H9 (cell line): ENCODE measurements at regions not wholly inside any gene's neighbourhood (a gene's known extent, or its start where the extent isn't known, plus 50 kb on each side); places are given as distances from the start of the nearest gene placed in this dataset.
A peak's percentile ranks its signal among the peaks of the same experiment; 100 is the strongest.

Experiments
- DNase-seq: peaks from one replicate; pipeline ENCODE4 v3.0.0-alpha.2; 2017
- H2AFZ ChIP-seq: one replicate; pipeline ENCODE4 v1.6.1; 2013; ENCODE audit warnings: mild to moderate bottlenecking, low read length, control low read depth, moderate library complexity
- H2AK5ac ChIP-seq: 2 replicates; pipeline ENCODE4 v1.6.1; 2013; ENCODE audit warnings: low read length, control low read depth, mixed read lengths; ENCODE audit not compliant: insufficient read length
- H2BK120ac ChIP-seq: one replicate; pipeline ENCODE4 v1.6.1; 2013; ENCODE audit warnings: low read depth, mild to moderate bottlenecking, low read length, control low read depth, inconsistent platforms; ENCODE audit not compliant: poor library complexity, severe bottlenecking
- H2BK12ac ChIP-seq: 2 replicates; pipeline ENCODE4 v1.6.1; 2013; ENCODE audit warnings: low read length, control low read depth, mixed read lengths, low read depth; ENCODE audit not compliant: insufficient read length
- H2BK15ac ChIP-seq: 2 replicates; pipeline ENCODE4 v1.6.1; 2013; ENCODE audit warnings: low read depth, low read length, control low read depth
- H2BK20ac ChIP-seq: one replicate; pipeline ENCODE4 v1.6.1; 2013; ENCODE audit warnings: low read depth, mild to moderate bottlenecking, low read length, control low read depth, inconsistent platforms; ENCODE audit not compliant: poor library complexity, severe bottlenecking
- H2BK5ac ChIP-seq: 2 replicates; pipeline ENCODE4 v1.6.1; 2013; ENCODE audit warnings: low read length, control low read depth, mixed read lengths; ENCODE audit not compliant: insufficient read length
- H3K14ac ChIP-seq: 2 replicates; pipeline ENCODE4 v1.6.1; 2013; ENCODE audit warnings: low read length, control low read depth; ENCODE audit not compliant: insufficient read depth
- H3K18ac ChIP-seq: 2 replicates; pipeline ENCODE4 v1.6.1; 2013; ENCODE audit warnings: low read depth, mild to moderate bottlenecking, mixed read lengths, low read length, control low read depth; ENCODE audit not compliant: insufficient read length
- H3K23ac ChIP-seq: 2 replicates; pipeline ENCODE4 v1.6.1; 2013; ENCODE audit warnings: low read length, control low read depth, mixed read lengths, low read depth; ENCODE audit not compliant: insufficient read length
- H3K23me2 ChIP-seq: 2 replicates; pipeline ENCODE4 v1.6.1; 2013; ENCODE audit warnings: low read depth, mild to moderate bottlenecking, mixed read lengths, low read length, control low read depth; ENCODE audit not compliant: insufficient read length, poor library complexity, severe bottlenecking
- H3K27ac ChIP-seq: 2 replicates; pipeline ENCODE4 v1.5.1; 2013; ENCODE audit warnings: low read length, control low read depth, mixed read lengths, low read depth; ENCODE audit not compliant: insufficient read length
- H3K27me3 ChIP-seq: 2 replicates; pipeline ENCODE4 v1.6.1; 2013; ENCODE audit warnings: low read length, control low read depth, inconsistent platforms; ENCODE audit not compliant: insufficient read depth
- H3K4ac ChIP-seq: 2 replicates; pipeline ENCODE4 v1.6.1; 2013; ENCODE audit warnings: low read depth, mild to moderate bottlenecking, control low read depth, inconsistent platforms, low read length, moderate library complexity
- H3K4me1 ChIP-seq: 2 replicates; pipeline ENCODE4 v1.6.1; 2013; ENCODE audit warnings: low read length, control low read depth, inconsistent platforms; ENCODE audit not compliant: insufficient read depth
- H3K4me2 ChIP-seq: 2 replicates; pipeline ENCODE4 v1.6.1; 2013; ENCODE audit warnings: low read length, control low read depth, mixed read lengths; ENCODE audit not compliant: insufficient read length, insufficient read depth
- H3K56ac ChIP-seq: 2 replicates; pipeline ENCODE4 v1.6.1; 2013; ENCODE audit warnings: low read depth, mild to moderate bottlenecking, mixed read lengths, low read length, control low read depth; ENCODE audit not compliant: insufficient read length
- H3K79me1 ChIP-seq: 2 replicates; pipeline ENCODE4 v1.6.1; 2013; ENCODE audit warnings: low read depth, mild to moderate bottlenecking, moderate library complexity, low read length, control low read depth, inconsistent platforms; ENCODE audit not compliant: insufficient read depth, poor library complexity, severe bottlenecking
- H3K79me2 ChIP-seq: 2 replicates; pipeline ENCODE4 v1.6.1; 2013; ENCODE audit warnings: low read length, control low read depth, inconsistent platforms; ENCODE audit not compliant: insufficient read depth
- H3K9ac ChIP-seq: 2 replicates; pipeline ENCODE4 v1.6.1; 2013; ENCODE audit warnings: low read length, control low read depth, mixed read lengths; ENCODE audit not compliant: insufficient read length; ENCODE audit errors: extremely low read depth
- H3K9me3 ChIP-seq: one replicate; pipeline ENCODE4 v1.6.1; 2013; ENCODE audit warnings: low read depth, low read length, inconsistent platforms; ENCODE audit not compliant: control insufficient read depth
- H3T11ph ChIP-seq: one replicate; pipeline ENCODE4 v1.6.1; 2013; ENCODE audit warnings: mild to moderate bottlenecking, low read length, control low read depth, inconsistent platforms
- H4K20me1 ChIP-seq: one replicate; pipeline ENCODE4 v1.6.1; 2013; ENCODE audit not compliant: control insufficient read depth, insufficient read length, insufficient read depth
- H4K5ac ChIP-seq: 2 replicates; pipeline ENCODE4 v1.6.1; 2013; ENCODE audit warnings: low read depth, mild to moderate bottlenecking, mixed read lengths, low read length, control low read depth; ENCODE audit not compliant: insufficient read length
- H4K8ac ChIP-seq: replicated peaks from 2 replicates; pipeline ENCODE4 v1.6.1; 2013; ENCODE audit warnings: low read length, control low read depth, mixed read lengths, low read depth; ENCODE audit not compliant: insufficient read length
- H4K91ac ChIP-seq: 2 replicates; pipeline ENCODE4 v1.6.1; 2013; ENCODE audit warnings: low read depth, mild to moderate bottlenecking, moderate library complexity, mixed read lengths, low read length, control low read depth; ENCODE audit not compliant: insufficient read length
- H3K27ac Mint-ChIP-seq, 3 experiments: 2 replicates in 2 of 3; 3 replicates in 1 of 3; pipeline ENCODE4 v1.8.0; 2020 to 2021; ENCODE audit warnings: mixed read lengths in 3 of 3, mild to moderate bottlenecking in 1 of 3, moderate library complexity in 1 of 3
- H3K27me3 Mint-ChIP-seq: 2 replicates; pipeline ENCODE4 v1.8.0; 2021; ENCODE audit warnings: low read depth, mild to moderate bottlenecking, moderate library complexity, mixed read lengths
- H3K36me3 Mint-ChIP-seq, 3 experiments: 2 replicates in 2 of 3; 3 replicates in 1 of 3; pipeline ENCODE4 v1.8.0; 2020 to 2021; ENCODE audit warnings: low read depth in 3 of 3, mixed read lengths in 3 of 3; ENCODE audit not compliant: insufficient read depth in 1 of 3
- H3K4me1 Mint-ChIP-seq, 2 experiments: 2 replicates each; pipeline ENCODE4 v1.8.0; 2020; ENCODE audit warnings: mixed read lengths in 2 of 2
- H3K4me3 Mint-ChIP-seq, 2 experiments: 2 replicates in 1 of 2; 3 replicates in 1 of 2; pipeline ENCODE4 v1.8.0; 2020 to 2021; ENCODE audit warnings: mild to moderate bottlenecking in 2 of 2, mixed read lengths in 2 of 2, moderate library complexity in 1 of 2
- H3K9me3 Mint-ChIP-seq, 2 experiments: 2 replicates in 1 of 2; 3 replicates in 1 of 2; pipeline ENCODE4 v1.8.0; 2020; ENCODE audit warnings: mild to moderate bottlenecking in 2 of 2, mixed read lengths in 2 of 2, moderate library complexity in 1 of 2
- WGBS: extraction: QIAGEN DNeasy Blood & Tissue Kit; methylation state at CpG from one replicate; pipeline ENCODE4 v1.1.7; 2013; ENCODE audit warnings: missing lambda C conversion rate, low lambda C conversion rate, mixed read lengths; ENCODE audit not compliant: insufficient read length; ENCODE audit errors: extremely low coverage; 5-methylcytosine and 5-hydroxymethylcytosine counted together
- TF ChIP-seq, protein P1 (sequence below): fragments of 200-600 bp; sonication (generic); conservative IDR thresholded peaks from 3 replicates; pipeline ENCODE4 v1.8.0; 2021; ENCODE audit warnings: antibody characterized with exemption, mild to moderate bottlenecking

DNA sequence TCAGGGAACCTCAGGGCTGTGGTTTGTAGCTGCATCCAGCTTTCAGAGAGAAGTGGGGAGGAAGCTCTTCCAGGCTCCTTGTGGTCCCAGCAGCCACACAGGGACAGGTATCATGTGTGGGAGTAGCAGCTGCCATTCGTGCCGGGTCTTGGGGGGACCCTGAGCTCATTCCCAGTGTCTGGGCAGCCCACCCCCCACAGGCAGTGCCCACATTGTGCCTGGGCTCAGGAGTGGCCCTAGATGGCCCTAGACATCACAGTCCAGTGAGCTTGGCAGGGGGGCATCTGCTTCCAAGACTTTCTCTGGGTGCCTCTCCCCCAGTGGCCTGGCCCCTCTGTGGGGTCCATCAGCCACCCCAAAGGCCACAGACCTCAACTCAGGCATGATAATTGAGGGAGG is 619.7 kb downstream of the BRD1 start:
- Histone ChIP-seq H3K23me2 (no peaks in the 10 kb centered on the region), H3K79me2 (no peaks in the 10 kb centered on the region), H4K5ac (no peak overlapping the region), H2BK12ac (no peak overlapping the region), H4K8ac (no peak overlapping the region), H4K20me1 (peaks cover 3% of the 10 kb centered on the region), H3K4me1 (no peaks in the 10 kb centered on the region), H2AK5ac (no peak overlapping the region), H3T11ph (no peak overlapping the region), H2BK15ac (no peak overlapping the region), H3K9me3 (no peaks in the 10 kb centered on the region), H3K4me2 (no peak overlapping the region), H3K18ac (no peak overlapping the region), H2BK120ac (no peak overlapping the region), H3K79me1 (no peaks in the 10 kb centered on the region), H3K4ac (no peak overlapping the region), H3K14ac (no peak overlapping the region; the same call in 1 of the 2 replicates), H2AFZ (no peak overlapping the region), H2BK5ac (no peak overlapping the region), H3K23ac (no peak overlapping the region), H3K9ac (no peak overlapping the region), H2BK20ac (no peak overlapping the region), H3K56ac (no peak overlapping the region), H3K27me3 (no peaks in the 10 kb centered on the region), H3K27ac (no peak overlapping the region), H4K91ac (no peak overlapping the region)
- peaks cover 29% of the 10 kb centered on the region for H3K27me3 Mint-ChIP-seq
- WGBS, result no CpG with 5 or more reads among the region's 2 CpGs
- no peaks in the 10 kb centered on the region for H3K36me3 Mint-ChIP-seq
- TF ChIP-seq, protein P1, sequence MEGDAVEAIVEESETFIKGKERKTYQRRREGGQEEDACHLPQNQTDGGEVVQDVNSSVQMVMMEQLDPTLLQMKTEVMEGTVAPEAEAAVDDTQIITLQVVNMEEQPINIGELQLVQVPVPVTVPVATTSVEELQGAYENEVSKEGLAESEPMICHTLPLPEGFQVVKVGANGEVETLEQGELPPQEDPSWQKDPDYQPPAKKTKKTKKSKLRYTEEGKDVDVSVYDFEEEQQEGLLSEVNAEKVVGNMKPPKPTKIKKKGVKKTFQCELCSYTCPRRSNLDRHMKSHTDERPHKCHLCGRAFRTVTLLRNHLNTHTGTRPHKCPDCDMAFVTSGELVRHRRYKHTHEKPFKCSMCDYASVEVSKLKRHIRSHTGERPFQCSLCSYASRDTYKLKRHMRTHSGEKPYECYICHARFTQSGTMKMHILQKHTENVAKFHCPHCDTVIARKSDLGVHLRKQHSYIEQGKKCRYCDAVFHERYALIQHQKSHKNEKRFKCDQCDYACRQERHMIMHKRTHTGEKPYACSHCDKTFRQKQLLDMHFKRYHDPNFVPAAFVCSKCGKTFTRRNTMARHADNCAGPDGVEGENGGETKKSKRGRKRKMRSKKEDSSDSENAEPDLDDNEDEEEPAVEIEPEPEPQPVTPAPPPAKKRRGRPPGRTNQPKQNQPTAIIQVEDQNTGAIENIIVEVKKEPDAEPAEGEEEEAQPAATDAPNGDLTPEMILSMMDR, result no peak
- no peaks in the 10 kb centered on the region; a peak in 1 of 4 replicates for H3K4me1 Mint-ChIP-seq
- H3K27ac Mint-ChIP-seq, result no peak overlapping the region
- no peak overlapping the region for H3K4me3 Mint-ChIP-seq
- peak; percentile 10 for DNase-seq
- H3K9me3 Mint-ChIP-seq, result no peaks in the 10 kb centered on the region; a peak in 1 of 5 replicates
